Upper lobe of left lung (tissue), 4 donors: ENCODE measurements at regions not wholly inside any gene's neighbourhood (a gene's known extent, or its start where the extent isn't known, plus 50 kb on each side); places are given as distances from the start of the nearest gene placed in this dataset.

ENCODE experiments used
- CTCF ChIP-seq, 6 experiments: fragments of 450-650 bp in 4 of 6; fragments of 200-600 bp in 2 of 6; sonication (generic) in 2 of 6; IDR thresholded peaks; one replicate each; pipeline ENCODE4 v1.5.1; 2016 to 2019; ENCODE audit warnings: antibody characterized with exemption in 6 of 6
- EP300 ChIP-seq, 4 donors: sonication (generic); formaldehyde crosslinking; IDR thresholded peaks; one replicate each; pipeline ENCODE4 v1.5.1; 2017; ENCODE audit warnings: antibody characterized with exemption in 4 of 4, control low read depth in 2 of 4
- POLR2A ChIP-seq, 4 donors: fragments of 450-650 bp; IDR thresholded peaks; one replicate each; pipeline ENCODE4 v1.5.1; 2016 to 2017; ENCODE audit warnings: antibody characterized with exemption in 4 of 4, mild to moderate bottlenecking in 2 of 4
- POLR2AphosphoS5 ChIP-seq, 2 donors: sonication (generic); formaldehyde crosslinking; IDR thresholded peaks; one replicate each; pipeline ENCODE4 v1.5.1; 2017; ENCODE audit warnings: antibody characterized with exemption in 2 of 2

DNA sequence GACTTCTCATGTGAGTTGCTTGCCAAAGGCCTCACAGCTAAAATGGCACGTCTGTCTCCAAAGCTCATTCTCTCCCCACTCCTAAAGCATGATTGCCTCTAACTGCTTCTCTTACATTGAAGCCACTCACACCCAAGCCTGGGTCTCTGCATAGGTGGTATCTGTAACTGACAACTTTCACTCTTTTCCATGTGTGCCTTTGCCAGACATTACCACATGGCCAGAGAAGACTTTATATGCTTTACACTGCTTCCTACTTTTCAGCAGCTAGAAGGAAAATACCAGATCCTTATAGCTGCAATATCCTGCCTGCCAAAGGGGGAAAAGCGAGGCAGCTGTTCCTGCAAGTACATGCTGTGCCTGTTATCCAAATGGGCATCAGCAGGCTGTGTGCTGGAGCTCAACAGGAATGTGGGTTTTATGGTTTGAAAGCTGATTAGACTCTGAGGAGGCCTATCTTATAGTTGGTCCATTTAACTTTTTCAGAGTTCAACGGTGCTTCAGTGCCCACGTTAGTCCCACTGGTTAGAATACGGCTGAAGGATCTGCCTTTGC lies 547.1 kb downstream of the RAB38 start:
- TF ChIP-seq CTCF (IDR thresholded peaks at IDR 0.05) (no peak), POLR2A (IDR thresholded peaks at IDR 0.05) (no peak), POLR2AphosphoS5 (IDR thresholded peaks at IDR 0.05) (no peak), EP300 (IDR thresholded peaks at IDR 0.05) (no peak)
